T-helper 1 cell treated with Interleukin-12 subunit alpha and Interleukin-12 subunit beta and Interleukin-4 antibody, amounts not matched to agents 30 μg/mL and 1 μg/mL, for 36 hours (primary cell): ENCODE measurements at regions not wholly inside any gene's neighbourhood (a gene's known extent, or its start where the extent isn't known, plus 50 kb on each side); places are given as distances from the start of the nearest gene placed in this dataset.

Experiments used
- H3K27ac Mint-ChIP-seq: one replicate; pipeline ENCODE4 v1.8.0; 2021; ENCODE audit warnings: mild to moderate bottlenecking, mixed read lengths
- H3K27me3 Mint-ChIP-seq: one replicate; pipeline ENCODE4 v1.8.0; 2021; ENCODE audit warnings: low read depth, mixed read lengths
- H3K36me3 Mint-ChIP-seq: one replicate; pipeline ENCODE4 v1.8.0; 2021; ENCODE audit warnings: low read depth, mixed read lengths
- H3K4me1 Mint-ChIP-seq: one replicate; pipeline ENCODE4 v1.8.0; 2021; ENCODE audit warnings: low read depth, mixed read lengths
- H3K4me3 Mint-ChIP-seq: one replicate; pipeline ENCODE4 v1.8.0; 2021; ENCODE audit warnings: mild to moderate bottlenecking, moderate library complexity, mixed read lengths
- H3K9me3 Mint-ChIP-seq: one replicate; pipeline ENCODE4 v1.8.0; 2021; ENCODE audit warnings: mixed read lengths

DNA sequence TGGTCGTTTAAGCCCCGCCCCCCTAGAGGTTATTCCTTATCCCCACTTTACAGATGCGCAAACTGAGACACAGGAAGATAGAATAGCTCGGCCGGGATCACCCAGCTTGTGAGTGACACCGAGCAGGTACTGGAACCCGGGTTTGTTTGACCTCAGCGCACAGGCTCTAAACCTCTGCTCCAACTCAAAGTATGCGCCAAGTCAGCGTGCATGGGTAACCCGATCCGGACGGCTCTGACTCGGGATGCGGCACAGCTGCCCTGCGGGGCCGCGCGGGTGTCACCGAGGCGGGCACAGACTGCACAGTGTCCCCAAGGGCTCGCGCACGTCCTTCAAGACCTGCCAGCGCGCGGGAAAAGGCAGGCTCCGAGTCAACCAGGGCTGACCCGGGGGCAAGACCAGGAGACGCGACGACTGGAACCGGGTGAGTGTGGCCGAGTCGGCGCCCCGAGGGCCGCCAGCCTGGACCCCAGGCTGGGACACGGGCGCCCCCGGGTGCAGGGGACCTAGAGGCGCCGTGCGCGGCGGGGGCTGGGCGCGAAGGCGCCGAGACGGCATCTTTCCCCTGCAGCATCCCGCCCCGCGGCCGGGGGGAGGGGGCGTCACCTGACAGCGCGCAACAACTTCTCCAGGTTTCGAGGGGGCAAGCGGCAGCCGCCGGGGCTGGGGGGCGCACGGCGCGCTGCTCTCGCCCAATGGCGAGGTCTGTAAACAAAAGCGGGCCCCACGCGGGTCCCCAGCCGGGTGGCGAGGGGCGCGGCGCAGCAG is 101.9 kb upstream of the SOD1 start:
- H3K4me1 Mint-ChIP-seq: peaks cover 39% of the 10 kb centered on the region
- H3K27ac Mint-ChIP-seq: no peak overlapping the region
- peaks cover 21% of the 10 kb centered on the region for H3K36me3 Mint-ChIP-seq
- H3K27me3 Mint-ChIP-seq: peaks cover 49% of the 10 kb centered on the region
- H3K4me3 Mint-ChIP-seq: peak overlapping the region; percentile 81
- H3K9me3 Mint-ChIP-seq: no peaks in the 10 kb centered on the region

DNA sequence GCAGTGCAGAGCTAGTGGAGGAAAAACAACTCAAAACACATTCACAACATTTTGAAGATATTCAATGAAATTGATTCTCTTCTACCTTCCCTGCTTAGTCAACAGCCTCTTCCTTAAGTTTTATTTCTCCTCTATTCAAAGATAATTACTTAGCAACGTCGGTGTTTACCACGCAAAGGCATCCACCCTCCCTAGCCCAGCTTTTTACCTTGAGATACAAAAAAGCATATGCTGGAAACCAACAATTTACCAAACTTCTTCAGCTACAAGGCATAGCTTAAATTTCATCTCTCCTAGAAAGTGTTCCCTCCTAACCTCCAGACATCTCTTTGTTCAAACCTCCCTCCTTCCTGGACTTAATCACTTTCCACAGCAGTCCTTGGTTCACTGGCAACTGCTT is 102.8 kb upstream of the SOD1 start:
- Mint-ChIP-seq H3K27me3 (peaks cover 55% of the 10 kb centered on the region), H3K4me1 (peaks cover 39% of the 10 kb centered on the region)

DNA sequence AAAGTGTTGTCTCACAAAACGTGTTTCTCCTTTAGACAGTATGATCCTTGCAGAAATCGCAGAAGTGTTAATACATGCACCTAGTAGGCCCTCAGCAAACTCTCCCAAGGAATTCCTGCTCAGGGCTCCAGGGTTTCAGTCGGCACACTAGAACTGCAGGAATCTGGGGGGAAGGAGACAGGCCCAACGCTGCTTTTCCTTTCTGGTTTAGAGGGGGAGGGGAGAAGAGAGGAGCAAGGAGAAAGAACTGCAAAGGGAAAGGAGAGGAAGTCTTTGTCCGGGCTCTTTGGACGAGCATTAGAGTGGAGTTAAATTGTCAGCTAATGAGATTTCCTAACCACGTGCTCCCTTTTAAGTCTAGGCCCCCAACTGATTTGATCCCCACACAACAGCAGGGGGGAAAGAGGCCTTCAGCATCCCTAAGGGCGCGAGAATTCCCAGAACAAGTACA is 103.7 kb upstream of the SOD1 start:
- H3K9me3 Mint-ChIP-seq: no peaks in the 10 kb centered on the region
- H3K4me3 Mint-ChIP-seq: no peak overlapping the region
- peaks cover 21% of the 10 kb centered on the region for H3K36me3 Mint-ChIP-seq
- H3K27ac Mint-ChIP-seq: no peak overlapping the region
- H3K4me1 Mint-ChIP-seq: peaks cover 39% of the 10 kb centered on the region
- peaks cover 58% of the 10 kb centered on the region for H3K27me3 Mint-ChIP-seq

More for the DNA sequence above, 102.8 kb upstream of the SOD1 start:
- H3K36me3 Mint-ChIP-seq: peaks cover 21% of the 10 kb centered on the region
- H3K9me3 Mint-ChIP-seq: no peaks in the 10 kb centered on the region
- no peak overlapping the region for H3K27ac Mint-ChIP-seq
- peak overlapping the region; percentile 81 for H3K4me3 Mint-ChIP-seq

- H3K9me3 Mint-ChIP-seq: no peaks in the 10 kb centered on the region
- peak overlapping the region; percentile 32 for H3K27ac Mint-ChIP-seq
- H3K36me3 Mint-ChIP-seq: peaks cover 21% of the 10 kb centered on the region
- peak overlapping the region; percentile 37 for H3K4me3 Mint-ChIP-seq
- peaks cover 61% of the 10 kb centered on the region for H3K27me3 Mint-ChIP-seq
- H3K4me1 Mint-ChIP-seq: peaks cover 33% of the 10 kb centered on the region
Observed at GRCh38 chr21:31554511-31555022, 104.9 kb upstream of the SOD1 start.

- peaks cover 21% of the 10 kb centered on the region for H3K36me3 Mint-ChIP-seq
- H3K27me3 Mint-ChIP-seq: peaks cover 60% of the 10 kb centered on the region
- H3K27ac Mint-ChIP-seq: no peak overlapping the region
- H3K4me1 Mint-ChIP-seq: peaks cover 31% of the 10 kb centered on the region
- H3K4me3 Mint-ChIP-seq: no peak overlapping the region
- no peaks in the 10 kb centered on the region for H3K9me3 Mint-ChIP-seq
Observed at GRCh38 chr21:31553926-31554325, 105.6 kb upstream of the SOD1 start.

GRCh38 chr21:31553461-31553860 is 106.0 kb upstream of the SOD1 start:
- H3K27me3 Mint-ChIP-seq: peaks cover 64% of the 10 kb centered on the region
- H3K9me3 Mint-ChIP-seq: no peaks in the 10 kb centered on the region
- H3K4me3 Mint-ChIP-seq: no peak overlapping the region
- H3K4me1 Mint-ChIP-seq: peaks cover 32% of the 10 kb centered on the region
- H3K27ac Mint-ChIP-seq: no peak overlapping the region
- H3K36me3 Mint-ChIP-seq: peaks cover 21% of the 10 kb centered on the region

GRCh38 chr21:31552826-31553225 is 106.7 kb upstream of the SOD1 start:
- no peaks in the 10 kb centered on the region for H3K9me3 Mint-ChIP-seq
- peaks cover 21% of the 10 kb centered on the region for H3K36me3 Mint-ChIP-seq
- peaks cover 64% of the 10 kb centered on the region for H3K27me3 Mint-ChIP-seq
- no peak overlapping the region for H3K4me3 Mint-ChIP-seq
- H3K27ac Mint-ChIP-seq: no peak overlapping the region
- peaks cover 32% of the 10 kb centered on the region for H3K4me1 Mint-ChIP-seq

GRCh38 chr21:31550070-31550469 is 109.4 kb upstream of the SOD1 start:
- Mint-ChIP-seq H3K27me3 (peaks cover 47% of the 10 kb centered on the region), H3K9me3 (no peaks in the 10 kb centered on the region), H3K4me1 (peaks cover 17% of the 10 kb centered on the region), H3K27ac (no peak overlapping the region), H3K4me3 (no peak overlapping the region), H3K36me3 (peaks cover 7% of the 10 kb centered on the region)

DNA sequence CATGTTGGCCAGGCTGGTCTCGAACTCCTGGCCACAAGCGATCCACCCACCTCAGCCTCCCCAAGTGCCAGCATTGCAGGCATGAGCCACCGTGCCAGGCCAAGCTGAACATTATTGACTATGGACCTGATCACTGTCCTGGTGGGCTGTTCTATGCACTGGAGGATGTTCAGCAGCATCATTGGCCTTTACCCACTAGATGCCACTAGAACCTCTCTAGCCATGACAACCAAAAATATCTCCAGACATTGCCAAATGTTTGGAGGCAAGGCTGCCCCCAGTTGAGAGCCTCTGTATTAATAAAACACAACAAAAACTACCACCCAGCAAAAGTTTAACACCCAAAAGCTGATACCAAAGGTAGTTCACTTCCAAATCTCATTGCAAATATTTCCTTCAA is 110.8 kb upstream of the SOD1 start:
- peaks cover 5% of the 10 kb centered on the region for H3K4me1 Mint-ChIP-seq
- H3K4me3 Mint-ChIP-seq: no peak overlapping the region
- H3K36me3 Mint-ChIP-seq: no peaks in the 10 kb centered on the region
- H3K27me3 Mint-ChIP-seq: peaks cover 36% of the 10 kb centered on the region
- no peaks in the 10 kb centered on the region for H3K9me3 Mint-ChIP-seq
- H3K27ac Mint-ChIP-seq: no peak overlapping the region

- no peaks in the 10 kb centered on the region for H3K36me3 Mint-ChIP-seq
- H3K9me3 Mint-ChIP-seq: no peaks in the 10 kb centered on the region
- no peak overlapping the region for H3K4me3 Mint-ChIP-seq
- H3K27ac Mint-ChIP-seq: no peak overlapping the region
- peaks cover 3% of the 10 kb centered on the region for H3K4me1 Mint-ChIP-seq
- peaks cover 26% of the 10 kb centered on the region for H3K27me3 Mint-ChIP-seq
Observed at GRCh38 chr21:31546443-31547170, 112.9 kb upstream of the SOD1 start.

DNA sequence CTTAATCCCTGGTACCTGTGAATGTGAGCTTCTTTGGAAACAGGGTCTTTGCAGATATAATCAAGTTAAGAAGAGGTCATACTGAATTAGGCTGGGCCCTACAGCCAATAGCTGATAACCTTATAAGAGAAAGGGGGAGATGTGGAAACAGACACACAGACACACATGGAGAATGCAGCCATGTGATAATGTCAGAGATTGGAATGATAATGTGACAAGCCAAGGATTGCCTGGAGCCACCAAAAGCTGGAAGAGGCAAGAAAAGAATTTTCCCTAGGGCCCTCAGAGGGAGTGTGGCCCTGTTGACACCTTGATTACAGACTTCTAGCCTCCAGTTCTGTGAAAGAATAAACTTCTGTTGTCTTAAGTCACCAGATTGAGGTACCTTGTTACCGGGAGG is 114.5 kb upstream of the SOD1 start:
- no peak overlapping the region for H3K27ac Mint-ChIP-seq
- no peak overlapping the region for H3K4me3 Mint-ChIP-seq
- no peaks in the 10 kb centered on the region for H3K9me3 Mint-ChIP-seq
- H3K4me1 Mint-ChIP-seq: peaks cover 1% of the 10 kb centered on the region
- peaks cover 16% of the 10 kb centered on the region for H3K27me3 Mint-ChIP-seq
- H3K36me3 Mint-ChIP-seq: no peaks in the 10 kb centered on the region

DNA sequence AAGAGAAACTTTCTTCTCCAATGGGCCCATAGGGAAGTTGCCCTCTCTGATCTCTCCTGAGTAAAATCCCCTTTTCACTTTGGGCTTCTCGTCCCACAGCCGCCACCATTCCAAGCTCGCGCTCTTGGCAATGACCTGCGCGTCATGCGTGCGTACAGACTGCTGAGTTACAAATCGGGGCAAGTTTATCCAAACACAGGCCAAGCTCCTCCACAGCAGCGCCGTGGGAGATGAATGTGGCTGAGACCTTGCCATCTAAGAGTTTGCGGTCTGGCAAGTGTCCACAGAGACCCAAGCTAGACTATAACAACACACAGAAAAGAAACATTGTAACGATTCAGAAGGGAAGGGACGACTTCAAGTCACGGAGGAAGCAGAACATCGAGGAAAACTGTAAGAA is 116.3 kb upstream of the SOD1 start:
- H3K9me3 Mint-ChIP-seq: no peaks in the 10 kb centered on the region
- H3K36me3 Mint-ChIP-seq: no peaks in the 10 kb centered on the region
- H3K27ac Mint-ChIP-seq: no peak overlapping the region
- H3K4me3 Mint-ChIP-seq: no peak overlapping the region
- H3K27me3 Mint-ChIP-seq: peaks cover 9% of the 10 kb centered on the region
- no peaks in the 10 kb centered on the region for H3K4me1 Mint-ChIP-seq

DNA sequence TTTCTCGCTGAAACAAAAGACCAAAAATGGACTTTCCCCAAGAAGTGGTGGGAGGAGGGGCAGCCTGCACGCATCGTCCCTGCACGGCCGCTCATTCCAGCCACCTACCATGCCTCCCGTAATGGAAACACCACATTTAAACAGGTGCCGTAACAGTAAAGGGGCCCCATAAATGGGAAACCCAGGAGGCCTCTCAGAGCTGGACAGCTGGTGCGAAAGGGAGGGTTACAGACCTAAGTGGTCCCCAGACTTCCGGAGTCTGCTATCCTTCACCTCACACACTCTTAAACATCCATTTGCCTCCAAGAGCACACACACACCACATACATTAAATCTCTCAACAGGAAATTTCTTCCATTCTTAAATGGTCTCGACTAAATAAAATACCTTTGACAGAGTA is 120.7 kb upstream of the SOD1 start:
- Mint-ChIP-seq H3K4me1 (no peaks in the 10 kb centered on the region), H3K36me3 (peaks cover 2% of the 10 kb centered on the region), H3K27me3 (no peaks in the 10 kb centered on the region), H3K27ac (no peak overlapping the region), H3K9me3 (no peaks in the 10 kb centered on the region), H3K4me3 (no peak overlapping the region)

GRCh38 chr21:31537872-31538576 is 121.5 kb upstream of the SOD1 start:
- Mint-ChIP-seq H3K9me3 (no peaks in the 10 kb centered on the region), H3K4me3 (no peak overlapping the region), H3K27me3 (no peaks in the 10 kb centered on the region), H3K4me1 (no peaks in the 10 kb centered on the region), H3K27ac (no peak overlapping the region), H3K36me3 (peaks cover 2% of the 10 kb centered on the region)
